ENCODE measurements at regions not wholly inside any gene's neighbourhood (a gene's known extent, or its start where the extent isn't known, plus 50 kb on each side); places are given as distances from the start of the nearest gene placed in this dataset.

GRCh38 chr18:52227536-52227935 lies 112.5 kb upstream of the DCC start:
- TF ChIP-seq POLR2AphosphoS5 (IDR thresholded peaks at IDR 0.05; ENCODE audit: low read depth, low read length), result no peak
- TF ChIP-seq TAF1 (IDR thresholded peaks at IDR 0.05; ENCODE audit: borderline replicate concordance, insufficient read depth, low read length), result no peak
- no peak for TF ChIP-seq FOXP2 (optimal IDR thresholded peaks at IDR 0.05; ENCODE audit: borderline replicate concordance, extremely low read depth, extremely low read length, insufficient read depth)
- TF ChIP-seq, protein P1, sequence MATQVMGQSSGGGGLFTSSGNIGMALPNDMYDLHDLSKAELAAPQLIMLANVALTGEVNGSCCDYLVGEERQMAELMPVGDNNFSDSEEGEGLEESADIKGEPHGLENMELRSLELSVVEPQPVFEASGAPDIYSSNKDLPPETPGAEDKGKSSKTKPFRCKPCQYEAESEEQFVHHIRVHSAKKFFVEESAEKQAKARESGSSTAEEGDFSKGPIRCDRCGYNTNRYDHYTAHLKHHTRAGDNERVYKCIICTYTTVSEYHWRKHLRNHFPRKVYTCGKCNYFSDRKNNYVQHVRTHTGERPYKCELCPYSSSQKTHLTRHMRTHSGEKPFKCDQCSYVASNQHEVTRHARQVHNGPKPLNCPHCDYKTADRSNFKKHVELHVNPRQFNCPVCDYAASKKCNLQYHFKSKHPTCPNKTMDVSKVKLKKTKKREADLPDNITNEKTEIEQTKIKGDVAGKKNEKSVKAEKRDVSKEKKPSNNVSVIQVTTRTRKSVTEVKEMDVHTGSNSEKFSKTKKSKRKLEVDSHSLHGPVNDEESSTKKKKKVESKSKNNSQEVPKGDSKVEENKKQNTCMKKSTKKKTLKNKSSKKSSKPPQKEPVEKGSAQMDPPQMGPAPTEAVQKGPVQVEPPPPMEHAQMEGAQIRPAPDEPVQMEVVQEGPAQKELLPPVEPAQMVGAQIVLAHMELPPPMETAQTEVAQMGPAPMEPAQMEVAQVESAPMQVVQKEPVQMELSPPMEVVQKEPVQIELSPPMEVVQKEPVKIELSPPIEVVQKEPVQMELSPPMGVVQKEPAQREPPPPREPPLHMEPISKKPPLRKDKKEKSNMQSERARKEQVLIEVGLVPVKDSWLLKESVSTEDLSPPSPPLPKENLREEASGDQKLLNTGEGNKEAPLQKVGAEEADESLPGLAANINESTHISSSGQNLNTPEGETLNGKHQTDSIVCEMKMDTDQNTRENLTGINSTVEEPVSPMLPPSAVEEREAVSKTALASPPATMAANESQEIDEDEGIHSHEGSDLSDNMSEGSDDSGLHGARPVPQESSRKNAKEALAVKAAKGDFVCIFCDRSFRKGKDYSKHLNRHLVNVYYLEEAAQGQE (IDR thresholded peaks at IDR 0.05; ENCODE audit: insufficient read depth in 1 of 2, low read depth in 2 of 2, low read length in 2 of 2), result no peak
- TF ChIP-seq SIN3A (IDR thresholded peaks at IDR 0.05; ENCODE audit: borderline replicate concordance, insufficient read depth, low read length), result no peak

- TF ChIP-seq FOXP2 (optimal IDR thresholded peaks at IDR 0.05; ENCODE audit: borderline replicate concordance, extremely low read depth, extremely low read length, insufficient read depth) (no peak), SIN3A (IDR thresholded peaks at IDR 0.05; ENCODE audit: borderline replicate concordance, insufficient read depth, low read length) (no peak), TAF1 (IDR thresholded peaks at IDR 0.05; ENCODE audit: borderline replicate concordance, insufficient read depth, low read length) (no peak), POLR2AphosphoS5 (IDR thresholded peaks at IDR 0.05; ENCODE audit: low read depth, low read length) (no peak)
- TF ChIP-seq, protein P1 (IDR thresholded peaks at IDR 0.05; ENCODE audit: insufficient read depth in 1 of 2, low read depth in 2 of 2, low read length in 2 of 2), result no peak
Measured at GRCh38 chr18:52228166-52228565, 111.8 kb upstream of the DCC start.

GRCh38 chr18:52236131-52236530 lies 103.9 kb upstream of the DCC start:
- TF ChIP-seq POLR2AphosphoS5 (IDR thresholded peaks at IDR 0.05; ENCODE audit: low read depth, low read length) (no peak), FOXP2 (optimal IDR thresholded peaks at IDR 0.05; ENCODE audit: borderline replicate concordance, extremely low read depth, extremely low read length, insufficient read depth) (no peak), TAF1 (IDR thresholded peaks at IDR 0.05; ENCODE audit: borderline replicate concordance, insufficient read depth, low read length) (no peak), SIN3A (IDR thresholded peaks at IDR 0.05; ENCODE audit: borderline replicate concordance, insufficient read depth, low read length) (no peak)
- TF ChIP-seq, protein P1 (IDR thresholded peaks at IDR 0.05; ENCODE audit: insufficient read depth in 1 of 2, low read depth in 2 of 2, low read length in 2 of 2), result no peak

DNA sequence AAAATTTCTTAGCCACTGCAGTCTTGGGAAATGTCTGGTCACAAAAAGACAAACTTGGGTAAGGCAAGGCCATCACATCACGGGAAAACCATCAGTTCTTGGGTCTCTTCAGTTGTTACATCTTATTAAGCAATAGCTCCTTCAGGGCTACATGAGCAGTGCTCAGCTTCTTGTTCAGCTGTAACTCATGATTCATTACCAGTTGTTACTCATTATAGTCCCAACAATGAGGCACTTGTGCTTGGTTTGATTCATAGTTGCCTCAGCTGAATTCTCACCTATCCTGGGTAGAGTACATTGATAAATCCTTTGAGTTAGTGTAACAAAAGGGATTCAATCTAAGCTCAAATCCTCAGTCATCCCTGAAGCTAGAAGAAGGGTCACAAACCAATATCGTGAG lies 102.4 kb upstream of the DCC start:
- TF ChIP-seq, protein P1 (IDR thresholded peaks at IDR 0.05; ENCODE audit: insufficient read depth in 1 of 2, low read depth in 2 of 2, low read length in 2 of 2), result no peak
- TF ChIP-seq TAF1 (IDR thresholded peaks at IDR 0.05; ENCODE audit: borderline replicate concordance, insufficient read depth, low read length) (no peak), FOXP2 (optimal IDR thresholded peaks at IDR 0.05; ENCODE audit: borderline replicate concordance, extremely low read depth, extremely low read length, insufficient read depth) (no peak), SIN3A (IDR thresholded peaks at IDR 0.05; ENCODE audit: borderline replicate concordance, insufficient read depth, low read length) (no peak)

- no peak for TF ChIP-seq SIN3A (IDR thresholded peaks at IDR 0.05; ENCODE audit: borderline replicate concordance, insufficient read depth, low read length)
- TF ChIP-seq POLR2AphosphoS5 (IDR thresholded peaks at IDR 0.05; ENCODE audit: low read depth, low read length), result no peak
- no peak for TF ChIP-seq TAF1 (IDR thresholded peaks at IDR 0.05; ENCODE audit: borderline replicate concordance, insufficient read depth, low read length)
- no peak for TF ChIP-seq FOXP2 (optimal IDR thresholded peaks at IDR 0.05; ENCODE audit: borderline replicate concordance, extremely low read depth, extremely low read length, insufficient read depth)
- TF ChIP-seq, protein P1 (IDR thresholded peaks at IDR 0.05; ENCODE audit: insufficient read depth in 1 of 2, low read depth in 2 of 2, low read length in 2 of 2), result no peak
Measured at GRCh38 chr18:52242711-52243110, 97.3 kb upstream of the DCC start.

Measured in PFSK-1 (cell line).